DMS114 treated with DMSO at 0.1 percent for 48 hours (cell line): ENCODE measurements at regions not wholly inside any gene's neighbourhood (a gene's known extent, or its start where the extent isn't known, plus 50 kb on each side); places are given as distances from the start of the nearest gene placed in this dataset.

Experiments
- DNase-seq: peaks from one replicate; lab custom pipeline; 2025; ENCODE audit not compliant: unreplicated experiment; lab: John Stamatoyannopoulos, UW

DNA sequence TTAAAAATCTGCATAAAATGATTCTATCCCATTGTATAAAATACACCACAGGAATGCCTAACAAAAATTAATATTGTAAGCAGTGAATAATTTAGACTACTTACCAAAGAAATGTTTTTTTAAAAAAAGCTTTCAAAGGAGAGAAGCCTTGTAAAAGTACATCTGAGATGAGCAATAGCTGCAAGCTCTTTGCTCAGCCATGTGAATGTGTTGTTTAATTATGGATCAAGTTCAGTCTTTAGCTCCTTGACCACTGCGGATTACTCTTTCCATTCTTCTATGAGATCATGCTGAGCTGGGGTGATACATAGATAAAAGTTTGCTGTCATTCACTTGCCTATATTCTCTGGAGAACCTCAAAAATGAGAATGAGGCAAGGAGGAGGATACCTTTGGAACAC lies 782.4 kb upstream of the ZNF608 start:
- DNase-seq, result peak; percentile 81

DNA sequence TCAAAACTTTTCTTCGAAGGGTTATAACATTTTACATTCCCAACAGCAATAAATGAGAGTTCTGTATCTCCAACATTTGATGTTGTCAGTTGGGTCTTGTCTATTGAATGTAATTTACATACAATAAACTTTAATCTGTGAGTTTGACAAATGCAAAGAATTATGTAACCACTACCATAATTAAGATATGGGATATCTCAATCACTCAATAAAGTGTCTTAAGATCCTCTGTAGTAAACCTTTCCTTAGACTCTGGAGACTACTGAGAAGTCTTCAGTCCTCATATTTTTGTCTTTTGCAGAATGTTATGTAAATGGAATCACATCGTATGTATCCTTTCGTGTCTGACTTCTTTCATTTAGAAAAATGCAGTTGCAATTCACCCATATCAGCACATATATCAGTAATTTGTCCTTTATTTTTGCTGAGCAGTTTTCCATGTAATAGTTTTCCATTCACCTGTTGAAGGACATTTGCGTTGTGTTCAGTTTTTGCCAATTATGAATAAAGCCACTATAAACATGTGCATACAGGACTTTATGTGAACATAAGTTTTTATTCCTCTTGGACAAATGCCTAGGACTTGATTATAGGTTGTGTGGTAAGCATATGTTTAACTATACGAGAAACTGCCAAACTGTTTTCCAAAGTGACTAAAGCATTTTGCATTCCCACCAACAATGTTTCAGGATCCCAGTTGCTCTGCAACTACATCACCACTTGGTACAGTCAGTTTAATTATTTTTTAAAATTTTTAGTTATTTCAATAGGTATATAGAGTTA lies 784.6 kb upstream of the ZNF608 start:
- DNase-seq, result no peak

DNA sequence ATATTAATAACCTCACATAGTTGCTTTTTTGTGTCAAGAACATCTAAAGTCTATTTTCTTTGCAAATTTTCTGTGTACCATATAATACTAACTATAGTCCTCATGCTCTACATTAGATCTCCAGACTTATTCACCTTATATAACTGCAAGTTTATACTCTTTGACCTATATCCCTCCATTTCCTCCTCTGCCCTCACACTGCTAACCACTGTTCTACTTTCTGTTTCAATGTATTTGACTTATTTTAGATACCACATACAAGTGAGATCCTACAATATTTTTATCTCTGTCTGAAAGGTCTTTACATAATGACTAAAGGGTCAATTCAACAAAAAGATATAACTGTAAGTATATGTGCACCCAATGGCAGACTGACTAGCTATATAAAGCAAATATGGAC lies 789.7 kb upstream of the ZNF608 start:
- DNase-seq, result no peak

DNA sequence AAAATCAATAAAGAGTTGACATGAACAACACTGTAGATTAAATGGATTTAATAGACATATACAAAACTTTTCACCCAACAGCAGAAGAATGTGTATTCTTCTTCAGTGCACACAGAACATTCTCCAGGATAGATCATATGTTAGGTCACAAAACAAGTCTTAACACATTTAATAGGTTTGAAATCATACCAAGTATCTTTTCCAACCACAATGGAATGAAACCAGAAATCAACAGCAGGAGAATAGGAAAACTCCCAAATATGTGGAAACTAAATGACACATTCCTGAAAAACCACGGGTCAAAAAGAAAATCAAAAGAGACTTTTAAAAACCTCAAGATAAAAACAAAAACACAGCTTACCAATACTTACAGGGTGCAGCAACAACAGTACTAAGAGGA lies 790.1 kb upstream of the ZNF608 start:
- DNase-seq, result peak; percentile 33

DNA sequence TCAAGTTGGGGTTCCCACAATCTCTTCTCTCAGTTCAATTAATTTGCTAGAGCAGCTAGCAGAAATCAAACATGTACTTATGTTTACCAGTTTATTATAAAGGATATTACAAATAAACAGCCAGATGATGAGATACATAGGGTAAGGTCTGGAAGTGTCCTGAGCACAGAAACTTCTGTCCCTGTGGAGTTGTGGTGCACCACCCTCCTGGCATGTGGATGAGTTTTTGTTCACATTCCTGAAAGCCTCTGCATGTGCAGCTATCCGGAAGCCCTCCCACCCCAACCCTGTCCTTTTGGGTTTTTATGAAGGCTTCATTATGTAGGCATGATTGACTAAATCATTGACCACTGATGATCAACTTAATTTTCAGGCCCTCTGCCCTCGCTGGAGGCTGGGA lies 791.2 kb upstream of the ZNF608 start:
- DNase-seq, result no peak

DNA sequence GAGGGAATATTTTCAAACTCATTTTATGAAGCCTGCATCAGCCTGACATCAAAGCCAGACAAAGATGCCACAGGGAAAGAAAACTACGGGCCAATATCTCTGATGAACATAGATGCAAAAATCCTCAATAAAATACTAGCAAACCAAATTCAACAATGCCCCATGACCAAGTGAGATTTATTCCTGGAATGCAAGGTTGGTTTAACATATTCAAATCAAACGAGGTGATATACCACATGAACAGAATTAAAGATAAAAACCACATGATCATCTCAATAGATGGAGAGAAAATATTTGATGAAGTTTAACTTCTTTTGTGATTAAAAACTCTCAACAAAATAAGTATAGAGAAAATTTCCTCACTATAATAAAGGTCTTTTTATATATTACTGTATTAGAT lies 792.0 kb upstream of the ZNF608 start:
- DNase-seq, result no peak

DNA sequence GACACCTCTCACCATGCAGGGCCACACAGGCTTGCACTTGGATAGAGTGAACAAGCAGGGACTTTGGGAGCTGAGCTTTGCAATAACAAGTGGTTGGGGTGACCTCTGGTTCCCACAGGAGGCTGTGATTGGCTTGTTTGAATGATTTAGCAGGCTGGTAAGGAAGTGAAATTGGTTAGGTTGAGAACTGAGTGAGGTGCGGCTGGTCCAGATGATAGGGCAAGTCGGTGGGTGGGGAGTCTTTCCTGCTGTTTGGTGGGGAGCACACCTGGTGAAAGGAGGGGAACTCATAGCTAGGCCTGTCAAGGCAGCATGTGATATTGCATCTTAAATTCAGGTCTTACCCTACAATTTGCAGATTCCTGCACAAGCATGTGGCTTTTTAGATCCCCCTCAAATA lies 794.6 kb upstream of the ZNF608 start:
- no peak for DNase-seq

DNA sequence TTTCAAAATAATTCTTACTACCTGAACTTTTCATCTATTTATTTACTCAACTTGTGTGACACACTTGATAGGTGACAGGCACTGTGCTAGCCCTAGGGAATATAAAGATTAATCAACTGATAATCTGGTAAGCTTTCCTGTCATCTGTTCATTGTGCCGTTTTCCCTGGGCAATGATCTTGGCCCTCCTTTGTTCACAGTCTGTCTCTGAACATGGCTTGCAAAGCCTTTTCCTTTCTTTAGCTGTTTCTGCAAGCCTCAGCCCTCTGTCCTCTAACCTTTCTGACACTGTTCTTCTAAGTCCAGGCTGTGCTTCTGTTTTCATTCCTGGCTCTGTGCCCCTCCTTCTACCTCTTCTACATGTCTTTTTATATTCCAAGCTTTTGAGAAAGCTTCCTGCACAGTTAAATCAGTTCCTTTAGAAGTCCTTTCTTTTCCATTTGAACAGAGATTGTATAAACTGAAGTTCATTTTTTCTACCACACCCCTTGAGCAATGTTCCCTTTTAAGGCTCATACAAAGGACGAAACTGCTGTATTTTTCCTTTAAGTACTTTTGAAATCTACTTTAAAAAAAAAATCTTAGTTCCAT lies 803.0 kb upstream of the ZNF608 start:
- peak; percentile 73 for DNase-seq

DNA sequence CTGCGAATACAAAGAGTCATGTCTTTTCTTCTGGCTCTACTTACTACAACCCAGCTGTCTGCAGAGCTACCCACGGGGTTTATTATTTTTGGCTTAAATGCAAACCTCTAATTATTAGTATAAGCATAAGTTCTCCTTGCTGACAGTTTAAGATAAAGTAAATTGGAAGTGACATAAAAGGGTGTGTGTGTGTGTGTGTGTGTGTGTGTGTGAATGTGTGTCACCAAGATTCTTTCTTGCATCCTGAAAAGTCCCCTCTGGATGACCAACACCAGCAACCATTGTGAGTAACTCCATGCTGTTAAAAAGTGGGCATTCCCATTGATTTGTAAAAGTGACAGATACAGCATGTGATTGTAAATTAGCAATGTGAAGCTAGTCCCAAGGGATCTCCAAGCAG lies 803.8 kb upstream of the ZNF608 start:
- peak; percentile 36 for DNase-seq

DNA sequence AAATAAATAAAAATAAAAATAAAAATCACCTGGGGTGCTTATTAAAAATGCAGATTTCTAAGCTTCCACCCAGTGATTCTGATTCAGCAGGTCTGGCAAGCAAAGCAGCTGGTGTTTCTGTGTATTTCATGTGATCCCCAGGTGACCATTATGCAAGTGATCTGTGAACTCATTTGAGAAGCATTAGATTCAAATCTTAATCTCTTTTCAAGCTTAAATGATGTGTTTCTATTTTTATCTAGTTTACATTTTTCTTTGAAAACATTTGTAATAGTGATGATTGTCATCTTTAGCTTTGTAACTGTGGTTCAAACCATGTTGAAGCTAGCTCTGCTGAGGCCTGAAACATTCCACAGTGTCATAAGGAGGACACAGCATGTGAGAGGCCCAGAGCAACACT lies 804.8 kb upstream of the ZNF608 start:
- no peak for DNase-seq

DNA sequence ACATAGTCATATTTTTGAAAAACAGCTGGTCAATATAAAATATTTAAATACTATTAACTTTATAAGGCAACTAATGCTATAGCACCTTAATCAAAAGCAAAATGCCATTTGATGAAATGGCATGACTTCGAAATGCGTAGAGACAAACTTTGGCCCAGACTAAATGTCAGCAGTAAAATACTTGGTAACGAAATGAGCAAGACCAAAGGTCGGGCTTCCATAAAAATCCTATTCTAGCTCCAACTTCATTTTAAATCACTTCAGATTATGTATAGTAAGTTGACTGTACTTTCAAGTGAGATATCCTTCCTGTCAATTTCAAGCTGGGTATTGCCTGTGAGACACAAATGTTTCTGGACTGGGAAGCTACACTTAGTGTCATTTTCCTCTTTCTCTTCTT lies 805.4 kb upstream of the ZNF608 start:
- no peak for DNase-seq

DNA sequence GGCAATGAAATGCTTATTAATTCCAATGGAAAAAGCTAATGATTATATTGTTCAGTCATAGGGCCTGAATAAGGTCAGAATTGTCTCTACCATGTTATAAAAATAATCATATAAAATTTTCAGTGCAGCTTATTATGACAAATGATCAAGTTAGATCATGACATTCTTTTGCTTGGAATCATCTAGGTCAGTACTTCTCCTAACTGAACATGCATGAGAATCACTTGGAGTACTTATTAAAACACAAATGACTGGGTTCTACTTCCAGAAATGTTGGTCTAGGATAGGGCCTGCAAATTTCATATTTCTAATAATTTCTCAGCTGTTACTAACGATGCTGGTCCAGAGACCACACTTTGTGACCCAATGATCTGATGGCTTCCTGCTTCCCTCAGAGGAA lies 806.0 kb upstream of the ZNF608 start:
- no peak for DNase-seq

DNA sequence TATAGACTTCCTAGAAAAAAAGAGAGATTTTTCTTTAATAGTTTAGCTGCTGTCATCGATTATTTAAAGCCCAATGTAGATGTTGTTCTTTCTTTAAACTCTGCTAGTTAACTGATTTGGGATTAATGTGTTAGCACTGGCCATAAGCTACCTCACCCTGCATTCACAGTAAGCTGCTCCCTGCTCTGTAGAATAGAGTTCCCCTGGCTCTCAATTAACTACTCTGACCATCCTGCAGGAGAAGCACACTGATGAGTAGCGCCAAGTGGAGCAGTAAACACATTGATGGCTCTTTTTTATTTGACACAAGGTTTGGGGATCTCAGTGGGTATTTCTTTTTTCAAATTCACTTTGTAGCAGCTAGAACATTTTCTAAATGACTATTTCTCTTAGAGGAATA lies 807.9 kb upstream of the ZNF608 start:
- no peak for DNase-seq

DNA sequence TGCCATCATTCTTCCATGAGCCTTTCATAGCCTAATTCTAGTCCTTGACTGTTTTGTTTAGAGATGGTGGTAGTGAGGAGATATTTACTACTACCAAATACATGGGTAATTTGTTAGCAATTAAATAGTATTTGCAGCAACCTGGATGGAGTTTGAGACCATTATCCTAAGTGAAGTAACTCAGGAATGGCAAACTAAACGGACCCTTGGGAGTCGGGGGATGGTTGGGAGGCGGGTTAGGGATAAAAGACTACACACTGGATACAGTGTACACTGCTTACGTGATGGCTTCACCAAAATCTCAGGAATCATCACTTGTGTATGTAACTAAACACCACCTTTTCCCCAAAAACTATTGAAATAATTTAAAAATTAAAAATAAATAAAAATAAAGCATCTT lies 809.2 kb upstream of the ZNF608 start:
- no peak for DNase-seq

DNA sequence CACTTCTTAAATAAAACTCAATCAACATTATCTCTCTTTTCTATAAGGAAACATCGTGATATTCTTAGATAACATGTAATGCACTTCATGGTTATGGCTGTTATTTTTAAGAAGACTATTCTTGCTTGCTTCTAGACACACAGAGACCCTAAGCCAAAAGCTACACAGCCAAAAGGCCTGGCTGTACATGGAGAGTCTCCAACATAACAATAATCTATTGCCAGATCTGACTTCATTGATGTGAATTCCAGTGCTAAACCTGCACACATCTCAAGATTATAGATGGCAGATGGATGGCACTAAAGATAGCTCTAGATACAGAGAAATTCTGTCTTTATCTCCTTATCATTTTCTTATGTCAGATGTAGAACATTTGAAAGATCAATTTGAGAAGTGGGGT lies 811.6 kb upstream of the ZNF608 start:
- no peak for DNase-seq

DNA sequence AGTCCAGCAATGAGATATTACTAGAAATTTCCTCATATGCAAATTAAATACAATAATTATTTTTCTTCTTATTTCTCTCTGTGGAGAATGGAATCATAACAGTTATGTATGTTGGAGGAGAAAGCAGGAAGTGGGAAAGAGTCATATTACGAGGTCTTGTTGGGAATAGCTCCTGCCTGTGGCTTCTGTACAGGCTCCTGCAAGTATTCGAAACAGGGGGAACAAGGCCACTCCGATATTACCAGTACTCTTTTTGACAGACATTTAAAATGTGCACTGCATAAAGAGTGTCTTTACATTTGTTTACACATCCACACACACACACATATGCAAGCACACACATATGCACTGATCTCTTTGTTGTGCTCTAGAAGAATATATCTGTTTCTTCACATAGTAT lies 812.0 kb upstream of the ZNF608 start:
- DNase-seq, result no peak

DNA sequence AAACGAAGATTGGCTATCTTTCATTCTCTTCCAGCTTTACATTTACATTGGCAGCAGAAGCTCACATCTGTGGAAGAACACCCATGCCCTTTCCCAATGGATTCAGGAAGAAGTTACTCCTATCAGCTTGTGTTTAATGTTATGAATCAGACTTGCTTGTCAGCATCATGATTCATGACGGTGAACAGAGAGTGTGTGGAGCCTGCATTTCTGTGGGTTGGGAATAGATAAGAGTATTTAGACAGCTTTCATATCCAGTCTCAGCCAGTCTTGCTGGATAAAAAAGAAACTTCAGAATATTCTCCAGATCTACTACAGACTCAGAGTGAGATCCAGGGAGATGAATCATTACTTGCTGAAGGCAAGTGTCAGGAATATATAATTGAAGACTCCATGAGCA lies 812.9 kb upstream of the ZNF608 start:
- no peak for DNase-seq

DNA sequence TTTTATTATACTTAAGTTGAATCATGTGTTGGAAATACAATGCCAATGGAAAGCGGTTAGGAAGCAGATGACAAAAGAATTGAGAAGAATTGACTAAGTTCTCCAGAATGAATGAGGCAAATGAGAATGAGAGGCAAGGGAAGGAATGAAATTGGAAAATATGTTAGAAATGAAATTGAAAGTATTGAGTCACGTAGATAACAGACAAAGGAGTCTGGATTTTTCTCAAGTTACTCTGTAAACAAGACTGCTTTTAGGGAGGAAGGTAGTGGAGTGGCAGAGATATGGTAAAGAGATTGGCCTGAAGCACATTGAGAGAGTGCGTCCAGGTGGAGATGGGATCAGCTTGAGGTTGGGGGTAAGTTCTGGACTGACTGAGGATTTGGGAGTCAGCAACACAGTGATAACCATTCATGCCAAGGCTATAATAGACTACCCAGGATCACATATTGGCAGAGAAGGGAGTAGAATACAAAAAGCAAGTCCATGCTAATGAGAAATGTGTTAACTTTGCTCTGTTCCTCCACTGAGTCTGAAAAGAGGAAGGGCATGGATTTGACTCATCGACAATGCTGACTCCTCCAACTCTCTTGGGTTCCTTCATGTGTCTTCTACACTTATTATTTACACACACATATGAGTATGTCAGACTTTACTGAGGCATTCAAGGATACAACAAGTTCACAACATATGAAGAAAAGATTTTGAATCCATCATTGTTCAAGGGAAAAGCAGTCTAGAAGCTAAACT lies 814.2 kb upstream of the ZNF608 start:
- DNase-seq, result no peak

DNA sequence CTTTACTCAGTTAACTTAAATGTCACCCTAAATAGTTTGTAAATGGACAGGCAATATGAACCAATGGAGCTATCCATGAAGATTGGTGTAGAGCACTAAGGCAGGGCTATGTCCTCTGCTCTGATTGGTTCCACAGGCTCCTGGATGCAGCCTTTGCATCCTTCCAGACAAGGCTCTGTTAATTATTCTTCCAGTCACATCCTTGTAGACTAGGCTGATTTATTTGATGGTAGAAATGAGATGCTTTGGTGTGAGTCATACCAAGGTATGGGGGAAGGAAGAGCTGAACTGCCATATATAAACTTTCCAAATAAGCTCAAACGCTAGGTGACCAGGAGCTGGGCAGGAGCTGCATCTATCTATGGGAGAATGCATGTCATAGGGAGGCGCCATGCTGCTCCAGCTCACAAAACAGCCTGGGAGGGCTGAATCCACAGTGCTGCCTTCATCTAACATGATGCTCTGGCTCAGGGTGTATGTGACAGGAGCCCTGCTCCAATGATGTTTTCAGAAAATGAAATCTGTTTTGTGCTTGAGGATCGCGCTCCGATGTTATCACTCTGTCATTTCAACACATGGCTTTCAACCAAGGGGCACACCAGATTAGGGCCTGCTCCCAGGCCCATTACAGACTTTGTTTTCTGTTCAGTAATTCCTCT lies 818.0 kb upstream of the ZNF608 start:
- DNase-seq, result no peak

DNA sequence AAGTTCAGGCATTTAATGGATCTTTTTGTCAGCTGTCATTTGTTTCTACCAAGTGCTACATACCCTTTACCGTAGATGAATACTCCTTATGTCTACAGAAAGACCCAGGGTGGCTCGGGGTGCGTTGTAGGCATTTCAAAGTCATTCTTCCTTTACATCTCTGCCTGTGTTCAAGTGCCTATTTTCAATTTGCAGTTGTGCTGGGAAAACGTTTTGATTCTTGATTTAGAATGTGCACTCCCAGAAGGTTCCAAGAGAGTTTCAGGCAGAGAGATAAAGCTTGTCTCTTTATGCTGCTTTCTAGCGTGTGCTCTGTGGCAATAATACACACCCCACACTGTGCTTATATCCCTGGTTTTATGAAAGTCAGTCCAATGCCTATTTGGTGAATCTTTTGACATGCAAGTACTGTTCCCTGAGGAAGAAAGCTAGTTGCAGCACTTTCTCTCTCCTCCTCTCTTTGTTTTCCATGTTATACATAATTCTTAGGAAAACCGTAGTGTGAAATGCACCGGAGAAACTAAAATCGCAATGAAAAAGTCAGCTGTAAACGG lies 828.1 kb upstream of the ZNF608 start:
- no peak for DNase-seq

DNA sequence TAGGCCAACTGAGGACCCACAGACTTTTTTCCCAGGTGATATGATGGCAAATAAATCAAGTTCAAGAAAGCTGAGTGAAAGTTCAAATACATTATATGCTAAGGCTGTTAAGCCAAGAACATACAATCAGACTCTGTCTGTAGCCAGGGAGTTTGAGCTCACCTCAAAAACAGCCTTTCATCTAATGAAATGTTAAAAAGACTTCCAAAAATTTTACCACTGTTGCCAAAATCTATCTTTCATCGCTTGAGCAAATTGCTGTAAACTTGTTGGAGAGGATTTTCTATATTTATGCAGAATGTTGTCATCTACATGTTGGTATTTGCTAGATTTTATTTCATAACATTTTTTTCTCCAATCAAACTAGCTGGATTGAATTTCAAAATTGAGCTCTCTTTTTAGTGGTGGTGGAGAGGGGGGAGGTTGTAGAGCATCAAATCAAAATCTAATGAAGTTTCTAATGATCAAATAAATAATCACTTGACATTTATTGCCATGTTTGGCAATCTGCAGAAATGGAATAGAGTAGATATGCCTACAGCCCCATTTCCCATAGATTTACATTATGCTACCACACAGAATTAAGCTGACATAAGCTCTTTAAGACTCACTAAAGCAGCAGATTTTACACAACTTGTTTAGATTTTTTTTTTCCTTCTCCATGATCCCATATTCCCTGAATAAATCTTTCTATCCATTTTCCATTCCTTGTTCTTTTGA lies 828.9 kb upstream of the ZNF608 start:
- DNase-seq, result no peak
